DND-41 (cell line): ENCODE measurements at regions not wholly inside any gene's neighbourhood (a gene's known extent, or its start where the extent isn't known, plus 50 kb on each side); places are given as distances from the start of the nearest gene placed in this dataset.

Experiments
- ATAC-seq: fragments of 200-7000 bp; cut with Tn5 transposase; 3 replicates; pipeline ENCODE4 v1.9.1; 2021; ENCODE audit warnings: low read depth; ENCODE audit not compliant: insufficient read depth
- DNase-seq: peaks from one replicate; pipeline ENCODE4 v3.0.0-alpha.2; 2020
- H2AFZ ChIP-seq: 2 replicates; pipeline ENCODE4 v1.6.0; 2012; ENCODE audit warnings: low read depth, low read length
- H3K27ac ChIP-seq: 2 replicates; pipeline ENCODE4 v1.5.1; 2012; ENCODE audit warnings: low read length, inconsistent platforms
- H3K27me3 ChIP-seq: fragments of 200-600 bp; sonication (generic); 2 replicates; pipeline ENCODE4 v1.6.0; 2012; ENCODE audit warnings: low read length, mild to moderate bottlenecking, inconsistent platforms; ENCODE audit not compliant: insufficient read depth, poor library complexity
- H3K36me3 ChIP-seq: 2 replicates; pipeline ENCODE4 v1.5.1; 2012; ENCODE audit warnings: low read length, inconsistent platforms; ENCODE audit not compliant: insufficient read depth
- H3K4me1 ChIP-seq: 2 replicates; pipeline ENCODE4 v1.5.1; 2012; ENCODE audit warnings: mild to moderate bottlenecking, low read length; ENCODE audit not compliant: insufficient read depth
- H3K4me2 ChIP-seq: 2 replicates; pipeline ENCODE4 v1.6.0; 2012; ENCODE audit warnings: mild to moderate bottlenecking, moderate library complexity, low read length, inconsistent platforms; ENCODE audit not compliant: insufficient read depth
- H3K4me3 ChIP-seq, 2 experiments: fragments of 200-600 bp in 1 of 2; shearing (Covaris generic) in 1 of 2; 2 replicates each; pipeline ENCODE4 v1.5.1; 2012 to 2016; ENCODE audit warnings: inconsistent platforms in 2 of 2, low read length in 2 of 2, mild to moderate bottlenecking in 2 of 2, low read depth in 1 of 2, moderate library complexity in 1 of 2
- H3K79me2 ChIP-seq: 2 replicates; pipeline ENCODE4 v1.6.0; 2012; ENCODE audit warnings: low read length, inconsistent platforms; ENCODE audit not compliant: insufficient read depth
- H3K9ac ChIP-seq: 2 replicates; pipeline ENCODE4 v1.6.0; 2012; ENCODE audit warnings: low read depth, mild to moderate bottlenecking, inconsistent platforms, low read length, moderate library complexity
- H3K9me3 ChIP-seq: 2 replicates; pipeline ENCODE4 v1.5.1; 2012; ENCODE audit warnings: low read length, moderate library complexity, mild to moderate bottlenecking, inconsistent platforms; ENCODE audit not compliant: insufficient read depth, severe bottlenecking
- H4K20me1 ChIP-seq: 2 replicates; pipeline ENCODE4 v1.6.0; 2012; ENCODE audit warnings: low read length; ENCODE audit not compliant: insufficient read depth
- EZH2 ChIP-seq: IDR thresholded peaks from 3 replicates; pipeline ENCODE4 v1.6.1; 2012; ENCODE audit warnings: borderline replicate concordance, low read depth, mild to moderate bottlenecking, moderate library complexity, low read length, inconsistent platforms; ENCODE audit not compliant: severe bottlenecking
- TF ChIP-seq, protein P1 (sequence below): IDR thresholded peaks from 2 replicates; pipeline ENCODE4 v1.5.1; 2012; ENCODE audit warnings: borderline replicate concordance, low read length, moderate library complexity, mild to moderate bottlenecking; ENCODE audit not compliant: poor library complexity, severe bottlenecking; ENCODE audit errors: extremely low read depth

DNA sequence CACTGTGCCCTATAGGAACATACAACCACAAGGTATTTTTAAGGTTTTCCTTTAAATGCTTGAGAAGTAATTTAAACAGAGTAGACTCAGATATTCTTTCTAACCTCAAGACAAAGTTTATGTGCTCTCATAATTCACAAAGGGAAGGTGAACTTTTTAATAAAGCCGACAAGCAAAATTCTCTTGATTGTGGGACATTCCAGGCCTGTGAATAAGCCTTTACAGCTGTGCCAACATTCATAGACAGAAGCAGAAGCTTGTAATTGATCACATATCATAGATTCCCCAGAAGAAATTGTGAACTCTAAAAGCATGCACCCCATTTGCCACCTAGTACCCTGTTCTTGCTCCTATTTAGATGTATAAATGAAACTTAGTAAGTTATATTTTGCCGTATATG is 1107.8 kb upstream of the SEMA6A start:
- Histone ChIP-seq H2AFZ (no peak overlapping the region), H4K20me1 (no peaks in the 10 kb centered on the region), H3K27me3 (no peaks in the 10 kb centered on the region), H3K4me1 (no peaks in the 10 kb centered on the region), H3K9ac (no peak overlapping the region), H3K4me2 (no peak overlapping the region), H3K4me3 (no peak overlapping the region), H3K36me3 (no peaks in the 10 kb centered on the region), H3K27ac (no peak overlapping the region), H3K9me3 (no peaks in the 10 kb centered on the region), H3K79me2 (no peaks in the 10 kb centered on the region)
- DNase-seq (no peak), ATAC-seq (no peak)
- TF ChIP-seq, protein P1, sequence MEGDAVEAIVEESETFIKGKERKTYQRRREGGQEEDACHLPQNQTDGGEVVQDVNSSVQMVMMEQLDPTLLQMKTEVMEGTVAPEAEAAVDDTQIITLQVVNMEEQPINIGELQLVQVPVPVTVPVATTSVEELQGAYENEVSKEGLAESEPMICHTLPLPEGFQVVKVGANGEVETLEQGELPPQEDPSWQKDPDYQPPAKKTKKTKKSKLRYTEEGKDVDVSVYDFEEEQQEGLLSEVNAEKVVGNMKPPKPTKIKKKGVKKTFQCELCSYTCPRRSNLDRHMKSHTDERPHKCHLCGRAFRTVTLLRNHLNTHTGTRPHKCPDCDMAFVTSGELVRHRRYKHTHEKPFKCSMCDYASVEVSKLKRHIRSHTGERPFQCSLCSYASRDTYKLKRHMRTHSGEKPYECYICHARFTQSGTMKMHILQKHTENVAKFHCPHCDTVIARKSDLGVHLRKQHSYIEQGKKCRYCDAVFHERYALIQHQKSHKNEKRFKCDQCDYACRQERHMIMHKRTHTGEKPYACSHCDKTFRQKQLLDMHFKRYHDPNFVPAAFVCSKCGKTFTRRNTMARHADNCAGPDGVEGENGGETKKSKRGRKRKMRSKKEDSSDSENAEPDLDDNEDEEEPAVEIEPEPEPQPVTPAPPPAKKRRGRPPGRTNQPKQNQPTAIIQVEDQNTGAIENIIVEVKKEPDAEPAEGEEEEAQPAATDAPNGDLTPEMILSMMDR = no peak
- no peak for TF ChIP-seq EZH2

DNA sequence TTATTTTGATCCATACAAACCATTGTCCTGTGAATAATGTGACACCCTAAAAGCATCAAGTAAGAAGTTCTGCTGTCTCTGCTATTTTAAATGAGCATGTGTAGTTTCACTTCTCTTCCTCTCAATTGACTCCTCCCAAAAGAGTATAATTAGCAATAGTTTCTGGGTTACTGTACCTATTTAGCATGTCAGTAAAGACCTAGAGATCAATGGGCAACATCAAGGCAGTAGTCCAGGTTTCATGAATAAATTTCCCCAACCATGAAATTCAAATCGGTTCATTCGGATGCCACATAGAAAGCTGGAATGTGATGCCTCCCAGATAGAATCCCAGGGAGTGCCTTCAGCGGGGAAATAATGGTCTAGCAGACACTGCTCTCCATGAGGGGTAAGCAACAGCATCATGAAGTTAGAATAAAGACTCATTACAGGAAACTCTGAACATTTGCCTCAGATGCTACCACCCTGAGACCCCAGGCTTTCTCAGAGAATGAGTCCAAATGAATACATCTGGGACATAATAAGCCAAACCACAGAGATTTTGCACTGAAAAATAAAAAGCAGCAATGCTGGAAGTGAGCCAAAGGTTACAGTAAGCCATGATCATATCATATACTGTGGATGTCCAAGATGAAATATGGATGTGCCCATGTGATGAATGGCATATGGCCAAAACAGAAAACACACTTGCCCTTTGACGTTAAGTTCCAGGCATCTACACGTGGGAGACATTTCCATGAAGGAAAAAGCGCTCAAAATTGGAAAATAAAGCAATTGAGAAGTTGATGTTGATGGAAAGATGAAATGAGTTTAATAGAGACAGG is 1107.0 kb upstream of the SEMA6A start:
- Histone ChIP-seq H3K4me2 (no peak overlapping the region), H3K36me3 (no peaks in the 10 kb centered on the region), H3K27ac (no peak overlapping the region), H3K79me2 (no peaks in the 10 kb centered on the region), H3K9me3 (no peaks in the 10 kb centered on the region), H3K4me1 (no peaks in the 10 kb centered on the region), H3K27me3 (no peaks in the 10 kb centered on the region), H3K4me3 (no peak overlapping the region), H4K20me1 (no peaks in the 10 kb centered on the region), H3K9ac (no peak overlapping the region), H2AFZ (no peak overlapping the region)
- ATAC-seq (no peak), DNase-seq (no peak)
- TF ChIP-seq, protein P1 = no peak
- TF ChIP-seq EZH2 = no peak

DNA sequence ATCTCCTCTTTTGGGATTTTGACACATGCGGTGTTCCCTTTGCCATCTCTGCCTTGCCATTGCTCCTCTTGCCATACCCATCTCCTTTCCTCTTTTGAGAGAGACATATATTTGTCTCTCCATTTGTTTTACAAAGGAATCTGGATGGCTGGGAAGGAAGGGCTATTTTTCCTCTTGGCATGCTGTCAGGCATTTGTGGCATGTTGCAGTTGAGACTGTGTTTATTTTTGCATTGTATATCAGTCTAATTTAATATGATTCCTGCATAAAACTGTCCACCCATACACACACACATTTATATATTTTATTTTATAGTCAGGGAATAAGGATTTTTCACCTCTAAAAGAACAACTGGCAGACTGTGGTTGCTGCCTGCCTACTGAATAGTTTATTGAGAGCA is 1105.8 kb upstream of the SEMA6A start:
- Histone ChIP-seq H4K20me1 (no peaks in the 10 kb centered on the region), H3K79me2 (no peaks in the 10 kb centered on the region), H3K9me3 (no peaks in the 10 kb centered on the region), H3K36me3 (no peaks in the 10 kb centered on the region), H3K4me3 (no peak overlapping the region), H3K4me1 (no peaks in the 10 kb centered on the region), H3K9ac (no peak overlapping the region), H3K27me3 (no peaks in the 10 kb centered on the region), H3K27ac (no peak overlapping the region), H2AFZ (no peak overlapping the region), H3K4me2 (no peak overlapping the region)
- no peak for DNase-seq
- ATAC-seq = no peak
- TF ChIP-seq, protein P1 = no peak
- TF ChIP-seq EZH2 = no peak

DNA sequence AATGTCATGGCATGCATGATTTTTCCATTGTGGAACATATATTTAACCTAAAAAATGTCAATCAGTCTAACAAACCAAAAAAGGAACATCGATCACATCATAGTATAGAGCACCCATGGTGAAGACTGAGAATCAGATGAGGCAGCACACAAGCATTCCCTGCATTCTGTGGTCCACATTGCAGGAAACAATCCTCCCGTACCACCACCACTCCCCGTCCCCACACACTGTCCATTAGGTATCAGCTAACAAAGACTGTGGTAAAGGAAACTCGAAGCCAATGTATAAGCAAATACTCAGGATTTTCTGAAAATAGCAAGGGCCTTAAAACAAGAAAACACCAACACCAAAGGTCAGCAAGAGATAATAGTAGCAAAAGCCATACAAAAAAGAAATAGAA is 1104.4 kb upstream of the SEMA6A start:
- H3K79me2 ChIP-seq = no peaks in the 10 kb centered on the region

More for the DNA sequence above, 1104.4 kb upstream of the SEMA6A start:
- Histone ChIP-seq H3K36me3 (no peaks in the 10 kb centered on the region), H4K20me1 (no peaks in the 10 kb centered on the region), H3K4me1 (no peaks in the 10 kb centered on the region), H3K9me3 (no peaks in the 10 kb centered on the region), H3K4me3 (no peak overlapping the region), H3K27ac (no peak overlapping the region), H2AFZ (no peak overlapping the region), H3K4me2 (no peak overlapping the region), H3K9ac (no peak overlapping the region), H3K27me3 (no peaks in the 10 kb centered on the region)
- DNase-seq (no peak), ATAC-seq (no peak)
- no peak for TF ChIP-seq EZH2
- TF ChIP-seq, protein P1 = no peak
